ENCODE measurements at regions not wholly inside any gene's neighbourhood (a gene's known extent, or its start where the extent isn't known, plus 50 kb on each side); places are given as distances from the start of the nearest gene placed in this dataset.
"Not testable (repeated sequence)": the region's sequence is repeated elsewhere in the genome, so short reads cannot be mapped to it uniquely, and the experiment has no call there.

- H3K36me3 Mint-ChIP-seq (ENCODE audit: low read depth): no peaks in the 10 kb centered on the region
- H3K27me3 Mint-ChIP-seq (ENCODE audit: low read depth): no peaks in the 10 kb centered on the region
- no peak for TF ChIP-seq CTCF (IDR thresholded peaks at IDR 0.05; ENCODE audit: unreplicated experiment in 3 of 3)
- H3K4me3 Mint-ChIP-seq: no peak overlapping the region
- H3K9me3 Mint-ChIP-seq: no peaks in the 10 kb centered on the region
- no peaks in the 10 kb centered on the region for H3K4me1 Mint-ChIP-seq
- H3K27ac Mint-ChIP-seq: no peak overlapping the region
Observed at GRCh38 chr4:20084488-20084887, 167.2 kb upstream of the SLIT2 start.

GRCh38 chr4:20078644-20079043, 173.1 kb upstream of the SLIT2 start:
- Mint-ChIP-seq H3K36me3 (ENCODE audit: low read depth) (no peaks in the 10 kb centered on the region), H3K27ac (no peak overlapping the region), H3K4me3 (no peak overlapping the region), H3K4me1 (peaks cover 6% of the 10 kb centered on the region), H3K27me3 (ENCODE audit: low read depth) (no peaks in the 10 kb centered on the region), H3K9me3 (no peaks in the 10 kb centered on the region)
- TF ChIP-seq CTCF (IDR thresholded peaks at IDR 0.05; ENCODE audit: unreplicated experiment in 3 of 3): no peak

GRCh38 chr4:20075248-20075871, 176.3 kb upstream of the SLIT2 start:
- TF ChIP-seq CTCF (IDR thresholded peaks at IDR 0.05; ENCODE audit: unreplicated experiment in 3 of 3): no peak
- Mint-ChIP-seq H3K27ac (no peak overlapping the region), H3K27me3 (ENCODE audit: low read depth) (no peaks in the 10 kb centered on the region), H3K36me3 (ENCODE audit: low read depth) (no peaks in the 10 kb centered on the region), H3K4me1 (peaks cover 6% of the 10 kb centered on the region), H3K9me3 (no peaks in the 10 kb centered on the region), H3K4me3 (no peak overlapping the region)

- Mint-ChIP-seq H3K27me3 (ENCODE audit: low read depth) (no peaks in the 10 kb centered on the region), H3K9me3 (no peaks in the 10 kb centered on the region), H3K36me3 (ENCODE audit: low read depth) (no peaks in the 10 kb centered on the region), H3K27ac (no peak overlapping the region), H3K4me3 (no peak overlapping the region), H3K4me1 (peaks cover 9% of the 10 kb centered on the region)
- TF ChIP-seq CTCF (IDR thresholded peaks at IDR 0.05; ENCODE audit: unreplicated experiment in 3 of 3): no peak
Observed at GRCh38 chr4:20074450-20074849, 177.3 kb upstream of the SLIT2 start.

- peaks cover 6% of the 10 kb centered on the region for H3K4me1 Mint-ChIP-seq
- no peak overlapping the region for H3K4me3 Mint-ChIP-seq
- no peaks in the 10 kb centered on the region for H3K27me3 Mint-ChIP-seq (ENCODE audit: low read depth)
- H3K9me3 Mint-ChIP-seq: peaks cover 4% of the 10 kb centered on the region
- no peak overlapping the region for H3K27ac Mint-ChIP-seq
- H3K36me3 Mint-ChIP-seq (ENCODE audit: low read depth): no peaks in the 10 kb centered on the region
- TF ChIP-seq CTCF (IDR thresholded peaks at IDR 0.05; ENCODE audit: unreplicated experiment in 3 of 3): no peak
Observed at GRCh38 chr4:20065952-20066351, 185.8 kb upstream of the SLIT2 start.

GRCh38 chr4:20062857-20063256, 188.8 kb upstream of the SLIT2 start:
- H3K9me3 Mint-ChIP-seq; H3K4me1 Mint-ChIP-seq; H3K36me3 Mint-ChIP-seq (ENCODE audit: low read depth); H3K4me3 Mint-ChIP-seq; H3K27ac Mint-ChIP-seq; H3K27me3 Mint-ChIP-seq (ENCODE audit: low read depth): not testable (repeated sequence)
